ENCODE measurements at regions not wholly inside any gene's neighbourhood (a gene's known extent, or its start where the extent isn't known, plus 50 kb on each side); places are given as distances from the start of the nearest gene placed in this dataset.

- CTCF ChIA-PET = no interaction called here
- no peak overlapping the region for H3K27ac Mint-ChIP-seq
- ATAC-seq = no peak
- TF ChIP-seq ZNF532 (CRISPR knock-in tag; IDR thresholded peaks at IDR 0.05; ENCODE audit: borderline replicate concordance) (no peak), ATF1 (CRISPR knock-in tag; IDR thresholded peaks at IDR 0.05) (no peak), ZNF219 (CRISPR knock-in tag; IDR thresholded peaks at IDR 0.05; ENCODE audit: borderline replicate concordance) (no peak), TEAD1 (CRISPR knock-in tag; IDR thresholded peaks at IDR 0.05) (no peak)
- POLR2A ChIA-PET = no interaction called here
- no peaks in the 10 kb centered on the region for H3K9me3 Mint-ChIP-seq
- H3K36me3 Mint-ChIP-seq = no peaks in the 10 kb centered on the region
- peaks cover 12% of the 10 kb centered on the region for H3K4me1 Mint-ChIP-seq
- no peak overlapping the region for H3K4me3 Mint-ChIP-seq
- H3K27me3 Mint-ChIP-seq (ENCODE audit: low read depth) = no peaks in the 10 kb centered on the region; the same call in 1 of the 2 replicates
- no peak for DNase-seq (ENCODE audit: low spot score)
Observed at GRCh38 chr6:965343-965742, 272.4 kb upstream of the EXOC2 start.

GRCh38 chr6:963456-963855, 270.5 kb upstream of the EXOC2 start:
- no peak for DNase-seq (ENCODE audit: low spot score)
- H3K27me3 Mint-ChIP-seq (ENCODE audit: low read depth) = no peaks in the 10 kb centered on the region; the same call in 1 of the 2 replicates
- peaks cover 13% of the 10 kb centered on the region for H3K4me1 Mint-ChIP-seq
- H3K36me3 Mint-ChIP-seq = no peaks in the 10 kb centered on the region
- H3K9me3 Mint-ChIP-seq = no peaks in the 10 kb centered on the region
- no peak for ATAC-seq
- ChIA-PET POLR2A (no interaction called here), CTCF (no interaction called here)
- no peak overlapping the region for H3K27ac Mint-ChIP-seq
- no peak overlapping the region for H3K4me3 Mint-ChIP-seq
- TF ChIP-seq IRF1 (CRISPR knock-in tag; IDR thresholded peaks at IDR 0.05) = no peak
- TF ChIP-seq ZNF281 (CRISPR knock-in tag; IDR thresholded peaks at IDR 0.05) = no peak
- TF ChIP-seq NR1H2 (CRISPR knock-in tag; IDR thresholded peaks at IDR 0.05) = no peak
- TF ChIP-seq ZNF396 (CRISPR knock-in tag; IDR thresholded peaks at IDR 0.05; ENCODE audit: borderline replicate concordance) = no peak
- no peak for TF ChIP-seq ZNF416 (CRISPR knock-in tag; IDR thresholded peaks at IDR 0.05)
- TF ChIP-seq FOXK1 (CRISPR knock-in tag; IDR thresholded peaks at IDR 0.05) = no peak
- TF ChIP-seq PREB (CRISPR knock-in tag; IDR thresholded peaks at IDR 0.05; ENCODE audit: borderline replicate concordance) = no peak
- no peak for TF ChIP-seq CREM (CRISPR knock-in tag; IDR thresholded peaks at IDR 0.05)
- TF ChIP-seq FOXP4 (CRISPR knock-in tag; IDR thresholded peaks at IDR 0.05) = no peak
- no peak for TF ChIP-seq ZNF232 (CRISPR knock-in tag; IDR thresholded peaks at IDR 0.05)
- no peak for TF ChIP-seq ERG (CRISPR knock-in tag; IDR thresholded peaks at IDR 0.05)
- no peak for TF ChIP-seq E2F4 (CRISPR knock-in tag; IDR thresholded peaks at IDR 0.05; ENCODE audit: borderline replicate concordance, low read depth)
- no peak for TF ChIP-seq CREB1 (CRISPR knock-in tag; IDR thresholded peaks at IDR 0.05)
- no peak for TF ChIP-seq ZNF138 (CRISPR knock-in tag; conservative IDR thresholded peaks at IDR 0.05)
- TF ChIP-seq NR2C2 (CRISPR knock-in tag; IDR thresholded peaks at IDR 0.05) = no peak
